ENCODE measurements at regions not wholly inside any gene's neighbourhood (a gene's known extent, or its start where the extent isn't known, plus 50 kb on each side); places are given as distances from the start of the nearest gene placed in this dataset.

GRCh38 chr9:118734696-118735095, 634.5 kb downstream of the BRINP1 start:
- H3K14ac ChIP-seq (ENCODE audit: insufficient read depth, low read length): no peak overlapping the region
- no peaks in the 10 kb centered on the region; the same call in 1 of the 2 replicates for H3K79me2 ChIP-seq (ENCODE audit: insufficient read depth, low read length)
- H3K27me3 ChIP-seq (ENCODE audit: insufficient read depth, low read length): no peaks in the 10 kb centered on the region
- H2AFZ ChIP-seq (ENCODE audit: low read length): no peak overlapping the region
- H3K9me3 ChIP-seq (ENCODE audit: control insufficient read depth, low read depth, low read length): peaks cover 11% of the 10 kb centered on the region
- Mint-ChIP-seq H3K4me3 (no peak overlapping the region), H3K27ac (no peak overlapping the region), H3K36me3 (ENCODE audit: insufficient read depth in 1 of 3, low read depth in 3 of 3) (peaks cover 12 to 20% (median 16%) of the 10 kb centered on the region in 3 experiments), H3K4me1 (no peaks in the 10 kb centered on the region), H3K9me3 (peaks cover 25 to 32% of the 10 kb centered on the region in 2 experiments), H3K27me3 (ENCODE audit: low read depth) (no peaks in the 10 kb centered on the region)
- no peak overlapping the region for H2BK15ac ChIP-seq (ENCODE audit: low read depth, low read length)
- H3K27ac ChIP-seq (ENCODE audit: insufficient read length, low read depth, low read length): no peak overlapping the region
- no peaks in the 10 kb centered on the region for H3K4me1 ChIP-seq (ENCODE audit: insufficient read depth, low read length)
- H2BK20ac ChIP-seq (ENCODE audit: low read depth, low read length, poor library complexity, severe bottlenecking): no peak overlapping the region
- H4K8ac ChIP-seq (replicated peaks; ENCODE audit: insufficient read length, low read depth, low read length): no peak overlapping the region
- H3K23me2 ChIP-seq (ENCODE audit: insufficient read length, low read depth, low read length, poor library complexity, severe bottlenecking): no peaks in the 10 kb centered on the region
- no peak overlapping the region for H3T11ph ChIP-seq (ENCODE audit: low read length)
- no peak overlapping the region for H3K4ac ChIP-seq (ENCODE audit: low read depth, low read length)
- no peaks in the 10 kb centered on the region for H3K79me1 ChIP-seq (ENCODE audit: insufficient read depth, low read depth, low read length, poor library complexity, severe bottlenecking)
- no CpG with 5 or more reads among the region's 2 CpGs for WGBS (ENCODE audit: extremely low coverage, insufficient read length, low lambda C conversion rate)
- no peak overlapping the region for H3K56ac ChIP-seq (ENCODE audit: insufficient read length, low read depth, low read length)
- H2BK12ac ChIP-seq (ENCODE audit: insufficient read length, low read depth, low read length): no peak overlapping the region
- H3K23ac ChIP-seq (ENCODE audit: insufficient read length, low read depth, low read length): no peak overlapping the region
- H4K20me1 ChIP-seq (ENCODE audit: control insufficient read depth, insufficient read depth, insufficient read length): no peaks in the 10 kb centered on the region
- no peak overlapping the region for H4K5ac ChIP-seq (ENCODE audit: insufficient read length, low read depth, low read length)
- H3K9ac ChIP-seq (ENCODE audit: extremely low read depth, insufficient read length, low read length): no peak overlapping the region
- no peak overlapping the region for H3K4me2 ChIP-seq (ENCODE audit: insufficient read depth, insufficient read length, low read length)
- H2BK120ac ChIP-seq (ENCODE audit: low read depth, low read length, poor library complexity, severe bottlenecking): no peak overlapping the region
- H2AK5ac ChIP-seq (ENCODE audit: insufficient read length, low read length): no peak overlapping the region
- TF ChIP-seq CTCF (conservative IDR thresholded peaks at IDR 0.05): no peak
- H4K91ac ChIP-seq (ENCODE audit: insufficient read length, low read depth, low read length): no peak overlapping the region
- no peak overlapping the region for H2BK5ac ChIP-seq (ENCODE audit: insufficient read length, low read length)
- DNase-seq: no peak
- H3K18ac ChIP-seq (ENCODE audit: insufficient read length, low read depth, low read length): no peak overlapping the region

All from H9 (cell line).